ENCODE measurements at regions not wholly inside any gene's neighbourhood (a gene's known extent, or its start where the extent isn't known, plus 50 kb on each side); places are given as distances from the start of the nearest gene placed in this dataset.

DNA sequence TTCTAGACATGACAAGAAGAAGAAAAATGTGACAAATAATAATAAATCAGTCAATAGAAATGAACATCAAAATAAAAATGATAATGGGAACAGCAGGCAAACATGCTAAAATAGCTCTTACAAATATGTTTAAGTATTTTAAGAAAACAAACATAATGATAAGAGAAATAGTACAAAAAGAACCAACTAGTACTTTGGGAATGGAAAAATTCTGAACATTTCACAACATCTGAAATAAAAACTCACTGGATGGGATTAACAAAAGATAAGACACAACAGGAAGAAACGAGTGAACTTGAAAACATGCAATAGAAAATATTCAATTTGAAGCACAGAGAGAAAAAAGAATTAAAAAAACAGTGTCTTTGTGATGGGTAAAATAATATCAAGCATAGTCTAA, 115.2 kb upstream of the TSPAN2 start:
- peak; percentile 61 for DNase-seq (ENCODE audit: low read depth)

DNA sequence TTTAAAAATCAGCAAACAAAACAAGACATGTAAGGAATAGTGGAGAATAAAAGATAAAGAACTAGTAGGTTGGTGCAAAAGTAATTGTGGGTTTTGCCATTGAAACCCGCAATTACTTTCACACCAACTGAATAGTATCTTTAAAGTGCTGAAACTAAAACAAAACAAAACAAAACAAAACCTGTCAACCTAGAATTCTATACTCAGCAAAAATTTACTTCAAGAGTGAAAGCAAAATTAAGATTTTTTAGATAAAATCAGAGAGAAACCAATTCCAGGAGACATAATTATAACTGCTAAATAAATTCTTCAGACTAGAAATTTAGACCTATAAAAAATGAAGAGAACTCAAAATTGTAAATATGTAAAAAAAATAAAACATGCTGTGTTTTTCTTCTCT, 114.0 kb upstream of the TSPAN2 start:
- no peak for DNase-seq (ENCODE audit: low read depth)

GRCh38 chr1:115201598-115201997, 112.3 kb upstream of the TSPAN2 start:
- no peak for DNase-seq (ENCODE audit: low read depth)

- DNase-seq (ENCODE audit: low read depth), result no peak
Measured at GRCh38 chr1:115199416-115200132, 110.3 kb upstream of the TSPAN2 start.

- DNase-seq (ENCODE audit: low read depth), result peak; percentile 73
Measured at GRCh38 chr1:115198938-115199337, 109.6 kb upstream of the TSPAN2 start.

GRCh38 chr1:115196296-115196695, 107.0 kb upstream of the TSPAN2 start:
- DNase-seq (ENCODE audit: low read depth), result no peak

GRCh38 chr1:115194506-115194905, 105.2 kb upstream of the TSPAN2 start:
- no peak for DNase-seq (ENCODE audit: low read depth)

DNA sequence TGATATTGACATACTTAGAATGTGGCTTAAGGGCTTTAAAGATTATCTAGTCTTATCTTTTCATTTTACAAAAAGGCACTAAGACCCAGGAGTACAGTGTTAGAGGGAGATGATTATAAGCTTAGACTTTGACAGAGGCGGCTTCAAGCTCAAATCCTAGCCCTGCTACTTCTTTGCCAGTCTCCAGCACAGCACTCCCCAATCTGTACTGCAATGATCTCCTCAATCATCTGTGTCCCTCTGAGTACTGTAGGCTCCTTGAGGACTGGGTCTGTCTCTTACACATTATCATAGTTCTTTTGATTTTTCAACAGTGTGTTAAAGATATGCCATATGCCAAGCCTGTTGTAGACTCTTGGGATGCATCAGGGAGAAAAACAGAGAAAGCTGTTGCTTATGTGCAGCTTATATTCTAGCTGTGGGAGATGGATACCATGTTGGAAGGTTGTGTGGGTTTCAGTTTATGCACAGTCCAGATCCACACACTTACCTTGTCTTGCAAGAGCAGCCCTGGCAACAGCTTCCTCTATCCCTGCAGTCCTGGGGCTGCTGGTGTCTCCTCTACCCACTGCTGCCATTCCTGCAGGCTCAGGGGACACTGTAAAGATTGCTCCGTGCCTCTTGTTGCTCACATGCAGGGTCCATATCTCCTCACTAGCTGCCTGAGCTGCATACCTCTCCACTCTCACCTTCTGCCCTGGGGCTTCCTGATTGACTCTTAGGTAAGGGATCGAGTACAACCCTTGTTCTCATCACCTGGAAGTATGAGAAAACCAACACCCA, 103.9 kb upstream of the TSPAN2 start:
- DNase-seq (ENCODE audit: low read depth), result no peak

DNA sequence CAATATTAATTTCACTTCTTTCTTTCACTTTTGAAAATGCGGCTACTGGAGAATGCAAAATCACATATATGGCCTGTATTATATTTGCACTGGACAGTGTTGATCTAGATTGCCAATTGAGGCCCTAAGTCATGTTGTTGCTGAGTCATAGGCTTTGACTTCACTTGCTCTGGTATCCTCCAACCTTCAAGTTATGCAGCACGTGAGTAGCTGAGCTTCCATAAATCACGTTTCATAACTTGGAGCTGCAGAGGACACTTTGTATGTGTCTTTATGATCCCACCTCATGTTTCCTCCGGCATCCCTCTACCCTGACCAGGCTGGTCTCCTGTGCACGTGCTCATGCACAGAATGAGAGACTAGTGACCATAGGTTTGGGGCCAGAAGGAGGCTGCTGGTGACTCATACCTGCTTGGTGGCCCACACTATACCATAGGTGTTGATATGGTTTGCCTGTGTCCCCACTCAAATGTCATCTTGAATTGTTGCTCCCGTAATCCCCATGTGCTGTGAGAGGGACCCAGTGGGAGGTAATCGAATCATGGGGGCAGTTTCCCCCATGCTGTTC, 103.0 kb upstream of the TSPAN2 start:
- DNase-seq (ENCODE audit: low read depth), result peak; percentile 52

DNA sequence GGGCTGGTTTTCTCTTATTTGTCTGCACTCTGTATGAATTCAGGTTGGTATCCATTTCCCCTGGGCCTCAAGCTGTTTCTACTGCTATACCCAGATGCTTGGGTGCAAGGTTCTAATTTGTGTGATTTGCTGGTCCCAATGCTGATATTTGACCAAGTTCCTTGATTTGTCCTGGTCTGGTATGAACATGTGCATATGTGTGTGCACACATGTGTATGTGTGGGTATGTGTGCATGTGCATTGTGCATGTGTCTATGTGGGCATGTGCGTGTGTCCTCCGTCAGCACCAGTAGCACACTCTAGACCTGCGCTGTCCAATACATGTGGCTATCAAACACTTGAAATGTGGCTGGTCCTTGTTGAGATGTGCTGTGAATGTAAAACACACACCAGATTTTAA, 102.4 kb upstream of the TSPAN2 start:
- no peak for DNase-seq (ENCODE audit: low read depth)

GRCh38 chr1:115190540-115191170, 101.4 kb upstream of the TSPAN2 start:
- no peak for DNase-seq (ENCODE audit: low read depth)

DNA sequence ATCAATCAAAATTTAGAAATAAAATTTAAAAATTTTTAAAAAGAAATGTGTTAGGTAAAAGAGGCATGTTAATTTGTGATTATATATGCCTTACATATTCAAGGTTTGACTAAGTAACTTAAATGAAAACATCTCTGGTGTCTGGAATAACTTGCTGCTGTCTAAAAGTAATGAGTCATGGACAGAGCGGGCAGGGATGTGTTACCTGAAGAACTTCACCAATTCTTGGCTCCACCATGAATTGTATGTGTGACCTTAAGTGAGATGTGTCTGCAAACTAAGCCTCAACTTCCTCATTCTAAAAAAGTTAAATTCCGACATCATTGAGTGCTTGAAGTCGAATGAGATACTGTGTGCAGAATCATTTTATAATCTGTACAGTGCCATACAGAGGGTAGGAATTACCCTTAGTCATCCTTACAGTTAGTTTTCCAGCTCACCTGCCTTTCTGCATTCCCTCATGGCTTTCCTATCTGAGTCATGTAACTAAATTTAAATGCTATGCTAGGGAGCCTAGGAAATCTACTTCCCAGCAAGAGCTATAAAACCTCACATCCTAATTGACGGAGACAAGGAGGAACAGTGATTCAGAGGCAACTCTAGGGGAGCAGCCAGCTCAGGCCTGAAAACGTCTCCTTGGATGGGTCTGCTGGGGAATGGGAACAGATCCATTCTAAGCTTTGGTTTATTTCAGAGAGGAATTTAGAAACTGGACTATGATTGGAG, 100.7 kb upstream of the TSPAN2 start:
- DNase-seq (ENCODE audit: low read depth), result peak; percentile 84

- no peak for DNase-seq (ENCODE audit: low read depth)
Measured at GRCh38 chr1:115188680-115189395, 99.5 kb upstream of the TSPAN2 start.

- no peak for DNase-seq (ENCODE audit: low read depth)
Measured at GRCh38 chr1:115186711-115187265, 97.5 kb upstream of the TSPAN2 start.

- DNase-seq (ENCODE audit: low read depth), result no peak
Measured at GRCh38 chr1:115185336-115185735, 96.0 kb upstream of the TSPAN2 start.

DNA sequence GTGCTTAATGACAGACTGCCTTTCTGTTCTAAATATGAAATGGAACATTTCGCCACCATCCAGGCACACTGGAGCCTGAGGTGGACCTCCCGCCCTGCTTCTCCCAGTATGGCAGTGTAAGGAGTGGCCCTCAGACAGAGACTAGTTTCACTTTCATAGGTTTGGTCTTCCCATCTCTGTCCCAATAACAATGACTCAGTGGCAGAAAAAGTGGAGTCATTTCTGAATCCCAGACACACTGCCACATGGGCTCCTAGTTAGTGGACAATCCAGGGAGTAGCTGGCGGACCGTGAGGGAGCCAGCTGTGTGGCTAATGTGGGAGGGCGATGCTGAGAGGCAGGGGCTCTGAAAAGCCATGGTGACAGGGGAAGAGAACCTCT, 95.6 kb upstream of the TSPAN2 start:
- peak; percentile 74 for DNase-seq (ENCODE audit: low read depth)

- no peak for DNase-seq (ENCODE audit: low read depth)
Measured at GRCh38 chr1:115184260-115184950, 95.1 kb upstream of the TSPAN2 start.

GRCh38 chr1:115183721-115184259, 94.5 kb upstream of the TSPAN2 start:
- DNase-seq (ENCODE audit: low read depth), result no peak

DNA sequence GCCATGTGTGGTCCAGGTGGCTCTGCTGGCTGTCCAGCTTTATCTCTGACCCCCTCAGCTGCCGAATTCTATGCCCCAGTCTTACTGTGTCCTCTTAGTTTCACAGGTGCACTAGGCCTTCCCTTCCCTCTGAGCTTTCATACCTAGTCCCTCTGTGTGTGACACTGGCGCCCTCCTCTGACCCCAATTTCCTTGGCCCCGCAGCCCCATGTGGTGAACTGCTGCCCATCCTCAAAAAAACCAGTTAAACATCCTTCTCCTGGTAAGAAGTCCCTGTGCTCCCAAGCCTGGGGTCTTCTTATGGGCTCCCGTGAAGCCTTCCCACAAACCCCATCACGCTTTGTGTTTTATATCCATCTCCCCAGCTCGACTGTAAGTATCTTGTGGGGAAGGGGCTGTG, 93.9 kb upstream of the TSPAN2 start:
- no peak for DNase-seq (ENCODE audit: low read depth)

GRCh38 chr1:115182012-115182715, 92.9 kb upstream of the TSPAN2 start:
- no peak for DNase-seq (ENCODE audit: low read depth)

All from iris pigment epithelial cell (primary cell).